ENCODE measurements at regions not wholly inside any gene's neighbourhood (a gene's known extent, or its start where the extent isn't known, plus 50 kb on each side); places are given as distances from the start of the nearest gene placed in this dataset.

DNA sequence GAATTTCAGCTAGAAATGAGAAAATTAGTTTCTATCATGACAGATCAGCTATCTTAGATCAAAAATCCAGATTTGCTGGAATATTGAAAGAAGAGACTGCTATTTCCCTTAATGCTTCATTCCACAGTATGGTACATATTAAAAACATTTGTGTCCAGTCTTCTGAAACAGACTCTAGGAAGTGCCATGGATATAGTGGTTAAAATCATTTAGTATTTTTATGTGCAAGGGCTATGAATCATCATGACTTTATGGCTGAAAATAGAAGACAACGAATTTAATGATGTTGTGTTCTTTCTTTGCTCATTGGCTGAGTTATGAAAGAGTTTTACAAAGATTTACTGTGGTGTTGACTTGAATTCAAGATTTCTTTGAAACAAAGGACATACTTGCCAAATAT lies 146.6 kb downstream of the ANKRD60 start:
- TF ChIP-seq, protein P1, sequence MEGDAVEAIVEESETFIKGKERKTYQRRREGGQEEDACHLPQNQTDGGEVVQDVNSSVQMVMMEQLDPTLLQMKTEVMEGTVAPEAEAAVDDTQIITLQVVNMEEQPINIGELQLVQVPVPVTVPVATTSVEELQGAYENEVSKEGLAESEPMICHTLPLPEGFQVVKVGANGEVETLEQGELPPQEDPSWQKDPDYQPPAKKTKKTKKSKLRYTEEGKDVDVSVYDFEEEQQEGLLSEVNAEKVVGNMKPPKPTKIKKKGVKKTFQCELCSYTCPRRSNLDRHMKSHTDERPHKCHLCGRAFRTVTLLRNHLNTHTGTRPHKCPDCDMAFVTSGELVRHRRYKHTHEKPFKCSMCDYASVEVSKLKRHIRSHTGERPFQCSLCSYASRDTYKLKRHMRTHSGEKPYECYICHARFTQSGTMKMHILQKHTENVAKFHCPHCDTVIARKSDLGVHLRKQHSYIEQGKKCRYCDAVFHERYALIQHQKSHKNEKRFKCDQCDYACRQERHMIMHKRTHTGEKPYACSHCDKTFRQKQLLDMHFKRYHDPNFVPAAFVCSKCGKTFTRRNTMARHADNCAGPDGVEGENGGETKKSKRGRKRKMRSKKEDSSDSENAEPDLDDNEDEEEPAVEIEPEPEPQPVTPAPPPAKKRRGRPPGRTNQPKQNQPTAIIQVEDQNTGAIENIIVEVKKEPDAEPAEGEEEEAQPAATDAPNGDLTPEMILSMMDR (IDR thresholded peaks at IDR 0.05): no peak
- TF ChIP-seq POLR2A (IDR thresholded peaks at IDR 0.05): no peak

Data from esophagus squamous epithelium (tissue), 4 donors.